NCI-H1092 (cell line): ENCODE measurements at regions not wholly inside any gene's neighbourhood (a gene's known extent, or its start where the extent isn't known, plus 50 kb on each side); places are given as distances from the start of the nearest gene placed in this dataset.
"Not testable (repeated sequence)": the region's sequence is repeated elsewhere in the genome, so short reads cannot be mapped to it uniquely, and the experiment has no call there.

Experiments used
- DNase-seq: peaks from one replicate; lab custom pipeline; 2025; lab: John Stamatoyannopoulos, UW

DNA sequence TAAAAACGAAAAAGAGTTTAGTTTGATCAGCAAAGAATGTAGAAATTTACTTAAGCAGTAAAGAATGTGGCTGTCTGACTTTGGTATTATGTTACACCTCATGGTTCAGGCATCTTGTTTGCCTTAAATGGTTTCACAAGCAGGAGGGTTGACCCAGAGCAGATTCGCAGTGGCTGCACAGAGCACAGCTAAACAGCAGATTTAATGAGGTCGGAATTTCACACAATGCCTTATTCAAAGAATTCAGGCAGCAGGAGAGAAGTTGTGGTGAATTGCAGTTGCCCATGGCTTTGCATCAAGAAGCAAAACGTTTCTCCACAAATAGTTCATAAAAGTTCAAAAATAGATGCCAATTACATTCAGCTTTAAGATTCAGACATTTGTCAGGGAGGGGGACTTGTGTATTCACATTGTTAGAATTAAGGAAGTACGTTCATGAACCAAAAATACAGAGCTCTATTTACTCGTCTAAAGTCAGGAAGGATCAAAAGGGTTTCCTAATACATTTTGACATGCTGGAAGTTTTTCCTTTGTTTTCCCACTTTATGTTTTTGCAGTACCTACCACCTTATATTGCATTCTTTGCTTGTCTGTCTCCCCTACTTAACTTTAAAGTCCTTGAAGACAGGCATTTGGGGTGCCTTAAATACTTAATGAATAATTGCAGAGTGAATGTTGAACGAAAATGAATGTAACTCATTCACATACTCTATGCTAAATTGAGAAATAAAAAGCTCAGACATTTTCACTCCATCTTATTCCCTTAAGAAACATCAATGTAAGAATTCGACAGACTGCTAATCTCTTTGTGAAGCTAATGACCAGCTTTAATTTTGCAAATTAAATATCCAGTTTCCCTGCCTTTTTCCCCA, 1163.6 kb upstream of the CITED2 start:
- no peak for DNase-seq

DNA sequence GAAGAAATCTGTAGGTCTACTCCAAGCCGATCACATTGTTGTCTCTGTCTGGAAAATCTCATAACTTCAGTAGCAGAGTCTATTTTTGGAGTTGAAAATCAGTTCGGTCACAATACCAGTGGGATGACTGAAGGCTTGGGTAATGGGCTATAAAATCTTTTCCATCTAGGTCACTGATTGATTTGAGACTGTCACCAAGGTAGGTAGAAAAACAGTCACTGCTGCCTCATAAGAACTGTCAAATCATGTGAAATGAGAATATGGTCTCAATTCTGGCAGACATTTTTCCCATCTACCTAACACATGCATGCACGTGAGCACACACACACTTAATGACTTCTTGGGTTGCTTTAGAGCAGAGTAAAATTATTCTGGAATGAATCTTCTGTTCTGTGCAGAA, 1162.8 kb upstream of the CITED2 start:
- DNase-seq, result no peak

DNA sequence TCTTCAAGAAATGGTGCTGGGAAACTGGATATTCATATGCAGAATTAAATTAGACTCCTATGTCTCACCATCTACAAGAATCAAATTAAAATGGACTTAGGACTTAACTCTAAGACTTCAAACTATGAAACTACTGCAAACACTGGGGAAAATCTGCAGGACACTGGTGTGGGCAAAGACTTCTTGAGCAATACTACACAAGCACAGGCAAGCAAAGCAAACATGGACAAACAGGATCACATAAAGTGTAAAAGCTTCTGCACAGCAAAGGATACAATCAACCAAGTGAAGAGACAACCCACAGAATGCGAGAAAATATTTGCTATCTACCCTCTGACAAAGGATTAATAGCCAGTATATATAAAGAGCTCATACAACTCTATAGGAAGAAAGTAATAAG, 1161.1 kb upstream of the CITED2 start:
- no peak for DNase-seq

DNA sequence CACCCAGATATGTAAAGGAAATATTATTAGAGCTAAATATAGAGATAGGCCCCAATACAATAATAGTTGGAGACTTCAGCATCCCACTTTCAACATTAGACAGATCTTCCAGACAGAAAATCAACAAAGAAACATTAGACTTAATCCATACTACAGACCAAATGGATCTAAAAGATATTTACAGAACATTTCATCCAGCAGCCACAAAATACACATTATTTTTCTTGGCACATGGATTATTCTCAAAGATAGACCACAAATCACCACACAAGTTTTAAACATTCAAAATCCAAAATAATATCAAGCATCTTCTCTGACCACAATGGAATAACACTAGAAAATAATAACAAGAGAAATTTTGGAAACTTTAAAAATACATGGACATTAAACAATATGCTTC, 1159.1 kb upstream of the CITED2 start:
- DNase-seq, result no peak

DNA sequence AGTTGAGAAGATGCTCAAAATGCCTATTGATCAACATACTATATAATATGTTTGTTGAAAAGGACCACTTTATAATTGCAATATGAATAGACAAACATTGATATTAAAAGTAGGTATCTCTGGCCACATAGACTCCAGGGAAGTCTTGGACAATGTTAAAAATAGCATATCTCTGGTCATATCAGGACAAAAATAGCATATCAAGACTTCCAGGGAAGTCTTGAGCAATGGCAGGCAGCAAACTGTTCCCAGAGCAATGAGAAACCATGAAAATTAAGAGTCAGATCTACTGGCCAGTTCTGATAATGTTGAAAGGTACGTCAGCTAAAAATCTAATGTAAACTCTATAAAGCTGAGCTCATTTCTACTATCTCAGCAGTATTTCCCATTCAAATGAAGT, 1130.3 kb upstream of the CITED2 start:
- no peak for DNase-seq

DNA sequence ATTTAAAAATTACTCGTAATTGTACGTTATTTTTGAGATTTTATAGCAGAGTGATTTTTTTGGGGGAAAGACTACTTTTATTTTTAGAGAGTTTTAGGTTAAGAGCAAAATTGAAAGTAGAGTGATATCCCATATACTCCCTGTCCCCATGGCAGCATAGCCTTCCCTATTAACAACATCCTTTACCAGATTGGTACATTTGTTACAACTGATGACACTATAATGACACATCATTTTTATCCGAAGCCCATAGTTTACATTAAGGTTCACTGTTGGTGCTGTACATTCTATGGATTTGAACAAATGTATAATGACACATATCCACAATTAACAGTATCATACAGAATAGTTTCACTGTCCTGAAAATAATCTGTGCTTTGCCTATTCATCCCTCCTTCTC, 1126.4 kb upstream of the CITED2 start:
- DNase-seq, result no peak

DNA sequence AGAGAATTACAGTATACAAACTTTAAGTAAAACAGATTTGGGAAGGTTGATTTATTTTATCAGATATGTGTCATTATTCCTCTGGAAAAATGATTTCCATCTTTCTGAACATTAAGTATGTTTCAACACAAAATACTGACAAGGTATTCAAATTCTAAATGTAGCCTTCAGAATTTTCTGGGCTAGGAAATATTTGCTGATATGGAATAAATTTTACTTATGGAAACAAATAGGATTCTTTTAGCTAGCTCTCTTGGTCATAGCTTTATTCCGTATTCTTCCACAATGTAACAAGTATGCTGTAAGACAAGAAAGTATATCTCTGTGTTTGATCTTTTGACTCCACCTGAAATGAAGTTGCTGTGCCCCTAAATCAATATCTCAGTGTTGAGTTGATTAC, 1125.2 kb upstream of the CITED2 start:
- DNase-seq, result no peak

DNA sequence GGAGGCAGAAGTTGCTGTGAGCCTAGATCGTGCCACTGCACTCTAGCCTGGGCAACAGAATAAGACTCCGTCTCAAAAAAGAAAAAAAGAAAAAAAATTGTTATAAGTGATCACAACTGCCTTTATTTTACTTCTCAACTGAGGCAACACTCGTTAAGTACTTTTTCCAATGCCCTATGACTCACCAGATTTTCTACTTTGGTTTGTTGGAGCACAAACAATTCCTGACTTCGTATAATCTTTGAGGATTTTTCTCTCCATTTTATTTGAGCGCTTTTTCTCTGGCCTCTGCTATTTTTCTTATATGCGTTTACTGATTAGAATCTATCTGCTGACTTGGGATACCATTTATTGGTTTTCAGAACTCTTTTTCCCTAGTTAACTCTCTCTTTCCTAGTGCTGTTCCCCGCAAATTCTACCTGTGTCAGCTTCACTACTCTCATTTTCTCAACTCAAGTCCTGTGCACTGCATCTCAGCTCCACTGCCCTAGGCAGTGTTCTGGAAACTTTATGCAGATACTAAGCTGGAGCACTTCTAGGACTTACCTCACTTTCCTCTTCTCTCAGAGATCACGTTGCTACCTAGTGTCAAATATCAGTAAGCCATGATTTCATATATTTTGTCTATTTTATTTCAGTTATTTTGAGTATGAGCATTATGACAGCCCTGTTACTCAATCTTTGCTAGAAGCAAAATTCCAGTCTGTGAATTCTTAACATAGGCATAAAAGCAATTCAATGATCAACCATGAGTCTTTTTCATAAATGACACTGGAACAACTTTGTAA, 1120.1 kb upstream of the CITED2 start:
- no peak for DNase-seq

DNA sequence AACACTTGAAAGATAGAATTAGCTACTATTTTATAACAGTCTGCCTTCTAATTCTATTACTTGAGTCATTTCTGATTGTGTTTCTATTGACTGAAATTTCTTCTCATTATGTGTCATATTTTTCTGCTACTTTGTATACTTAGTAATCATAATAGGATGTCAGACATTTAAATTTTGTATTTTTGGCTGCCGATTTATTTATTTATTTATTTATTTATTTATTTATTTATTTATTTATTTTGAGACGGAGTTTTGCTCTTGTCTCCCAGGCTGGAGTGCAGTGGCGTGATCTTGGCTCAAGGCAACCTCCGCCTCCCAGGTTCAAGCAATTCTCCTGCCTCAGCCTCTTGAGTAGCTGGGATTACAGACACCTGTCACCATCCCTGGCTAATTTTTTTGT, 1119.0 kb upstream of the CITED2 start:
- DNase-seq, result not testable (repeated sequence)

DNA sequence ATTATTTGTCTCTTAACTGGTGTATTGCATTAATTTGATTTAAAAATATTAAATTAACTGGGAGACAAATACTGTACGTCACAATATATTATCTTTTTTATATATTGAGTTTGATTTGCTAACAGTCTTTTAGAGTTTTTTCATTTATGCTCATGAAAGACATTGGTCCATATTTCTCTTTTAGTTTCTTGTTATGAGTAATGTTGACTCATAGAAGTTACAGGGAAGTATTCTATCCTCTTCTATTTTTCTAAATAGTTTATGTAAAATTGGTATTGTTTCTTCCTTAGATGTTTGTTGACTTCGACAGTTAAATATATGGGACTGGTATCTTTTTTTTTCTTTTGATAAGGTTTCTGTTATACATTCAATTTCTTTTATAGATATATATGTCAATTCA, 1115.6 kb upstream of the CITED2 start:
- DNase-seq, result no peak

DNA sequence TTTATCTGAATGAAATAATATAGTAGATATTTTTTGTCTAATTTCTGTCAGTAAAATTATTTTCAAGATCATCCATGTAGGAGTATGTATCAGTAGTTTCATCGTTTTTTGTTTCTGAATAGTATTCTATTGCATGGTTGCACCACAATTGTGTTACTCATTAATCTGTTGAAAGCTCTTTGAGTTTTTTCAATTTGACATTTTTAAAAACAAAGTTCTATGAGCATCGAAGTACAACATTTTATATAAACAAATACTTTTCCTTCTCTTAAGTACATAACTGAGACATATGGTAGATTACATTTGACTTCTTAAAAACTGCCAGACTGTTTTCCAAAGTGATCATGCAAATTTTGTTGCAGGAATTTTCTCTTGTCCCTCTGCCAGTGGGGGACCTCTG, 1113.1 kb upstream of the CITED2 start:
- DNase-seq, result no peak

DNA sequence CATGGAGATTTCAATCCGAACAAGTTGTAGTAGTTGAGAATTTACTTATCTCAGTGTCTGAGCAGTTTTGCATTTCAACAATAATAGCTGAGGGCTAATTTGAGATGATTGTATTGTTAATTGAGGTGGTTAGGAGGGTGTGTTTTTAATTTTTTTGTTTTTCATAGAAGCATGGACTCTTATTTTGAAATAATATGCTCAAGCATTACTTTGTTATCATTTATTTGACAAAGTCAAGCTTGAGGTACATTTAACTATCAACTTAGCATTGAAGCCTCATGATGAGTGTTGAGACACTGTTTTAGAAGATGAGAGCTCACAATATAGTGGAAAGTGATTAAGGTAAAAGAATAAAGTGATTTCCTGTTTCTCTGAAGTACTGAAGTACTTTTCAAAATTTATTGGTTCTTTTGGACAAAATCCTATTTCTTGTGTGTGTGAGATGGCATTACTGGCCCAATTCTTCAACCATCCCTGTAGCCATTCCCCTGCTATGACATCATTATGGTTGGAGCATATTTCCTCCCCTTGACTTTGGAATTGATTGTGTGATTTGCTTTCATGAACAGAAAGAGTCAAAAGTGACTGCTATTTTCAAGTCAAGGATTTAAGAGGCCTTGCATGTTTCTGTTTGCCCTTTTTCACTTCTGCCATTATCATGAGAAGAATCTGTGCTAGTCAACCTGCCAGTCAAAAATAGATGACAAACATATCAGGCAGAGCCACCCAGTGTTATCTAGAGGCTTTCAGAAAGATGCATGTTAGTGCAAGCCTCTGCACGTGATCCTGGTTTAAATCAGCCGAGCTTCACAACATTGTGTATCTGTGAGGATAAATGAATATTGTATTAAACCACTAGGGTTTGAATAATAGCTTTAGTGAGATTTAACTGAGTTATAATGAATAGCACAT, 1112.3 kb upstream of the CITED2 start:
- no peak for DNase-seq

DNA sequence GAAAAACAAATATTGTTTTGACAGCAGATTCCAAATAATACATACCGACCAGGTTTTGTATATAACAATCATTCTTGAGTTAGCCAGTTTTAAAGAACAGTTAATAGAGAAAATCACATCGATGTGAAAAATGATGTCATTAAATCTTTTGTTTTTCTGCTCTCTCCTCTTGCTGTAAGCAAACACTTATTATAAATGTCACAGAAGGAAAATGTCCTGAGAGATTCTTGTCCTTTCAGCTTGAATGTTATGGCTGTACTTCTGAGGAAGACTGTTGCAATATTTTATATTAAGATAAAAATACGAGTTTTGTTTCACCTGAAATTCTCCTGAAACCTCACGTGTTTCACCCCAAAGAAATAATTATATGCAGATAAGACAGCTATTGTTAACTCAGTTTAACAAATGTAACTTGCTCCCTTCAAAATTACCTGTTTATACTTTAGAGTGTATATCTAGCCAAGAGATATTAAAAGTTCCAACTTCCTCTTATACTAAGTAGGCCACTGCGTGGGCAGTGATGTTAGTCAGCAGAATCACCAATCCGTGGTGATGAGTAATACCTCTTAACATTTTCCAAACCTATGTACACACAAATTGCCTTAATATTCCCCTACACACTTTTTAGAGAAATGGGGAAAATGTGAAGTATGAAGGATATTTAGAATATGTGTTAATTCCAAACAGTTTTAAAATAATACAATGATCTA, 1111.4 kb upstream of the CITED2 start:
- no peak for DNase-seq

DNA sequence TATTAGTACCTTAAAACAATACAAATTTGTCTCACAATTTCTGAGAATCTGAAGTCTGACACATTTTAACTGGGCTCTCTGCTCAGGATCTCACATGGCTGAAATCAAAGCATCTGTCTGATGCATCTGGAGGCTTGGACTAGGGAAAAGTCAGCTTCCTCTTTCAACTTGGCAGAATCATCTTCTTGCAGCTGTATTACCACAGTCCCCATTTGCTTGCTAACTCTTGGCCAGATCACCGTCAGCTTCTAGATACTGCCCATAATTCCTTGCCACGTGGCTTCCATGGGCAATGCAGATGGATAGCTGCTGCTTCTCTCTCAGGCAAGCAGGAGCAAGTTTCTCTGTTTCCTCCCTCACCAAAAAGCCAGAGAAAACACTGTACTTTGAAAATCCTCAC, 1106.4 kb upstream of the CITED2 start:
- DNase-seq, result no peak

DNA sequence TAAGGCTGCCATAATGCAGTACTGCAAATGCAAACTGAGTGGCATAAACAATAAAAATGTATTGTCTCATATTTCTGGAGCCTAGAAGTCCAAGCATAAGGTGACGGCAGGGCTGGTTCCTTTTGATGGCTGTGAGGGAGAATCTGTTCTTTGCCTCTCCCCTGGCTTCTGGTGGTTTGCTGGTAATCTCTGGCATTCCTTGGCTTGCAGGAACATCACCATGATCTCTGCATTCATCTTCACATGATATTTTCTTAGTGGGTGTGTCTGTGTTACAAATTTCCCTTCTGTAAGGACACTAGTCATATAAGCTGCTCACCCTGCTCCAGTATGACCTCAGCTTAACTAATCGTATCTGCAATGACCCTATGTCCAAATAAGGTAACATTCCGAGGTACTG, 1104.2 kb upstream of the CITED2 start:
- DNase-seq, result no peak

DNA sequence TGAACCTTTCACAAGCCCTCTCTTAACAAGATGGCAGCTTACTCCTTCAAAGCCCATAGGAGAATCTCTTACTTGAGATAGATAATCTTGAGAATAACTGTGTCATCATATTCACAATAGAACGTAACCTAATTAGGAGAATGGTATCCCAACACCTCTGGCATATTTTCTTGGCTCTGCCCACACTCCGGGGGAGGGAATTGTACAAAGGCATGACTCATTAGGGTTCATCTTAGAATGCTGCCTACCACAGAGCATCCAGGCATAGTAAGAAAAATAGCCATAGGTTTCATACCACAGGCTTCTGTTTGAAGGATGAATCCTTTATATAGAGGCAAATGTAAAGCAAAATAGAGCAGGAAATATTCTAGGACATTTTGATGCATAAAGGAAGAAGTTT, 1100.6 kb upstream of the CITED2 start:
- DNase-seq, result no peak

DNA sequence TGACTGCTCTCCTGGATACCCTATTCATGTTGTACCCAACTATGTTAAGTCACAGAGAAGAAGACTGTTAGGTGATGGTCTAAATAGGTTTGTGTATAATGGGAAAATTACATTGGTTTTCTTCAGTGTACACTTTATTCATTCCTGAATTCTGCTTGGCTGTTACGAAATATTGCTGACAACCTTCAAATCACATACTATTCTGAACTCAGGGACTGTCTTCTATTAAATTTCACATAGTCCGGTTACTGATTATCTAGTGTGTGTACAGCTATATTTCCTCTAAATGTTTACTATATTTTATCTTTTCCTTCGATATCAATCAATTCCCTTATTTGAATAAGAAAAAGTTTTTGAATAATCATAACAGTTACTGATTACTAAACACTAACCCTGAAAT, 1090.3 kb upstream of the CITED2 start:
- no peak for DNase-seq

DNA sequence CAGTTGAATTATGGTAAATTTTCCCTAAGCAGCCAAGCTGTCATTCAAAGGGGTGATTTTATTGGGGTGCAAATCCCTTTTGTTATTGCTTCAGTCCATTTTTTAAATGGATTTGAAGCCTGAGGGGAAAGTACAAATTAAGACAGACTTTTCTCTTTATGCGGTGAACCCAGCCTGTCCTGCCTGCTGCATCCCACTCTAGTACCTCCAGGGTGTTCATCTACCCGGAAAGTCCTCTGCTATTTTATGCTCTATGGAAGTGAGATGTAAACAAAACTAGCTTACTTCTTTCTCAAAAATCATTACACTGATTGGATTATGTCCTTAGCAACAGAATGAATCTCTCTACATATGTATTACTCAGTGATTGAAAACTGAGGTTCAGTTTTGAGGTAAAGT, 1088.9 kb upstream of the CITED2 start:
- DNase-seq, result no peak

DNA sequence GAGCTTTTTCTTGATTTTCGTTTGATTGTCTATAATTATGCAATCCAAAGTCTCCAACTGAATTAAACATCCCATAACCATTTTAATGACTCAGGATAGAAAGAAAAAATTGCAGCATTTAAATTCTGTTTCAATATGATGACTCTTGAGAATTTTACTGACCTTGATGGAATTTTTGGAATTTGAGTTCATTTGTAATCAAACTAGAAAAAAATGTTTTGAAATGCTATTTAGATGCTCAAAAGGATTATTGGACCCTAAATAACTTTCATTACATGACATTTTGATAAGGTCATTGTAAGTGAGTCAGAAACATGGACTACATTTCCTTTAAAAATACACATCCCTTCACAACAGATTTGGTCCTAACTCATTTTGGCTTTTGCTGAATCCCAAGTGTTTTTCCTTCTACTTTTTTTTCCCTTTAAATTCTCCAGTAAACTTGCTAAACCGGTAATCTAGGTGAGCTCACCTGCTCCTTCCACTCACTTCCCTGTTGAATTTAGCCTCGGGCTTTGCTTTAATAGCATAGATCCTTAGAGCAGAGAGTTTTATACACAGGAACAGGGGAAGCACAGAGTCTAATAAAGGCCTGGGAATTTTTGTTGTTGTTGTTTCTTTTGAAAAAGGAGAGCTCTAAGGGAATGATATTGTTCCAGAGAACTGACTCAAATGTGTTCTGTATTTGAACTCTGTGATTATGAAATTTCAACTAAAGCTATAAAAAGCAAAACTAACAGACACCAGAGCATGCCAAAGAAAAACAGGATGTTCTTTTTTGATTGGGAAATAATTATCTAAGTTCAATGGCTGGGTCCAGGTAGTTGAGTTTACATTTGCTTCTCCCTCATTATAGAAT, 1088.2 kb upstream of the CITED2 start:
- DNase-seq, result no peak

DNA sequence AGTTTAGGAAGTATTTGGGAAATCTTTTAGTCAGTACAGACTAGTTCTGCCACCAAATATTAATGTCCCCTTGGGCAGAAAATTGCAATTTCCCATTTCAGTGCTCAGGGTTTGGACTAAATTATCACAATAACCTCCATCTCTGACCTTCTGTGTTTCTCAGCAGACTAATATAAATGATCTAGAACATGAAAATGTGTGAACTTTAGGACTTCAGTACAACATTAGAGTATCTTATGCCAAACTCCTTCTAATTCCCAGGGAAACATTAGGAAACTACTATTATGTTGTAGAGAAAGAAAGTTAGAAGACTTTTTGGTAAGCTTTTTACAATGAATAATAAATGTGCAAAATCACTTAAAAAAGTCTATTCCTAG, 1087.6 kb upstream of the CITED2 start:
- DNase-seq, result no peak

DNA sequence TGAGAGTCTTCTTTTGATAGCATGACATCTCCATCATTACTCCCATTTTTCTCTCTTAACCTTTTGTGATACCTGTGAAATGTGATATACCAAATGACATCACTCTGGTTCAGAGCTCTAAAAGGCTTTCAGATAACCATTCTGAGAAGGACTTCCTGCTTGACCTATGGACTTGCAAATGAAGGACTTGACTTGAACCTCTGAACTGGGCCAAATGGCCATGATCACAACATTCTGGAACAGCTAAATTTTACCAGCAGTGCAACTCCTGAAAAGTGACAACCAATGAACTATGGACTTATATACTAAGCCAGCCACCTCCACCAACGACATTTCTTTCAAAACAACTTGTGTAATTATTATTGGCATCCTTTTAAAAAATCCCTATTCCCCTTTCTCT, 1085.8 kb upstream of the CITED2 start:
- no peak for DNase-seq
